ENCODE measurements at regions not wholly inside any gene's neighbourhood (a gene's known extent, or its start where the extent isn't known, plus 50 kb on each side); places are given as distances from the start of the nearest gene placed in this dataset.
"Not testable (repeated sequence)": the region's sequence is repeated elsewhere in the genome, so short reads cannot be mapped to it uniquely, and the experiment has no call there.

- H3K9me3 ChIP-seq: no peaks in the 10 kb centered on the region
- 91 to 100% (median 93%) methylated on average over 3 to 11 of the region's 11 CpGs for WGBS, 5 donors
- DNase-seq: no peak
- no peaks in the 10 kb centered on the region for H3K4me1 ChIP-seq
- no peaks in the 10 kb centered on the region for H3K36me3 ChIP-seq
- TF ChIP-seq POLR2A (IDR thresholded peaks at IDR 0.05): no peak
- TF ChIP-seq EP300 (IDR thresholded peaks at IDR 0.05): no peak
- no peak for TF ChIP-seq POLR2AphosphoS5 (IDR thresholded peaks at IDR 0.05)
- TF ChIP-seq CTCF (IDR thresholded peaks at IDR 0.05): no peak
- intact Hi-C loops (cut with DNase I; ENCODE audit: low total_unique reads): no loop called here
- no peak overlapping the region for H3K27ac ChIP-seq
- no peak overlapping the region for H3K4me3 ChIP-seq
- H3K27me3 ChIP-seq: no peaks in the 10 kb centered on the region
These were observed 190.6 kb downstream of the TBC1D2B start for GRCh38 chr15:77886805-77887448.

- H3K4me3 ChIP-seq; H3K4me1 ChIP-seq; DNase-seq; H3K36me3 ChIP-seq; H3K27ac ChIP-seq; H3K9me3 ChIP-seq; H3K27me3 ChIP-seq; intact Hi-C loops (cut with DNase I; ENCODE audit: low total_unique reads): not testable (repeated sequence)
- WGBS, 5 donors: 87 to 97% (median 95%) methylated on average over 15 to 17 of the region's 17 CpGs
These were observed 191.5 kb downstream of the TBC1D2B start for GRCh38 chr15:77885877-77886500.

GRCh38 chr15:77883012-77883411 is 194.5 kb downstream of the TBC1D2B start:
- H3K4me1 ChIP-seq; H3K27ac ChIP-seq; intact Hi-C loops (cut with DNase I; ENCODE audit: low total_unique reads); H3K9me3 ChIP-seq; H3K27me3 ChIP-seq; H3K4me3 ChIP-seq; DNase-seq; H3K36me3 ChIP-seq: not testable (repeated sequence)
- no CpG with 5 or more reads among the region's 9 CpGs for WGBS, 5 donors

GRCh38 chr15:77881950-77882349 is 195.6 kb downstream of the TBC1D2B start:
- TF ChIP-seq EP300 (IDR thresholded peaks at IDR 0.05) (no peak), POLR2A (IDR thresholded peaks at IDR 0.05) (no peak), POLR2AphosphoS5 (IDR thresholded peaks at IDR 0.05) (no peak), CTCF (IDR thresholded peaks at IDR 0.05) (no peak)
- no peak for DNase-seq
- WGBS, 5 donors: 79 to 87% (median 82%) methylated on average over 5 of the region's 5 CpGs
- H3K9me3 ChIP-seq: no peaks in the 10 kb centered on the region
- H3K4me1 ChIP-seq: no peaks in the 10 kb centered on the region
- no peak overlapping the region for H3K4me3 ChIP-seq
- H3K27me3 ChIP-seq: no peaks in the 10 kb centered on the region
- intact Hi-C loops (cut with DNase I; ENCODE audit: low total_unique reads): no loop called here
- H3K27ac ChIP-seq: no peak overlapping the region
- no peaks in the 10 kb centered on the region for H3K36me3 ChIP-seq

- intact Hi-C loops (cut with DNase I; ENCODE audit: low total_unique reads); H3K27ac ChIP-seq: not testable (repeated sequence)
- WGBS, 5 donors: 67 to 76% (median 73%) methylated on average over 4 to 15 of the region's 16 CpGs
These were observed 196.0 kb downstream of the TBC1D2B start for GRCh38 chr15:77881535-77881934.

GRCh38 chr15:77879466-77879865 is 198.0 kb downstream of the TBC1D2B start:
- DNase-seq; H3K9me3 ChIP-seq; H3K27ac ChIP-seq; H3K4me3 ChIP-seq; H3K36me3 ChIP-seq; intact Hi-C loops (cut with DNase I; ENCODE audit: low total_unique reads); H3K27me3 ChIP-seq: not testable (repeated sequence)
- H3K4me1 ChIP-seq: peaks cover 0 to 14% (median 4%) of the 10 kb centered on the region in 4 donors
- WGBS, 5 donors: 80 to 90% (median 87%) methylated on average over 4 to 6 of the region's 6 CpGs

More at GRCh38 chr15:77881535-77881934, 196.0 kb downstream of the TBC1D2B start:
- H3K36me3 ChIP-seq, H3K4me1 ChIP-seq, H3K27me3 ChIP-seq, H3K4me3 ChIP-seq, DNase-seq, H3K9me3 ChIP-seq: not testable (repeated sequence)
